Heart left ventricle (tissue), 13 donors: ENCODE measurements at regions not wholly inside any gene's neighbourhood (a gene's known extent, or its start where the extent isn't known, plus 50 kb on each side); places are given as distances from the start of the nearest gene placed in this dataset.

ENCODE experiments used
- CTCF ChIP-seq, 12 donors: fragments of 200-600 bp; sonication (generic) in 4 of 12; IDR thresholded peaks; one replicate each; pipeline versions ENCODE4 v1.5.0 to v1.8.0; 2018 to 2022; ENCODE audit warnings: antibody characterized with exemption in 12 of 12, mild to moderate bottlenecking in 5 of 12
- POLR2A ChIP-seq, 2 donors: fragments of 450-650 bp; IDR thresholded peaks; one replicate each; pipeline ENCODE4 v1.6.1; 2017; ENCODE audit warnings: antibody characterized with exemption in 2 of 2, mild to moderate bottlenecking in 2 of 2, moderate library complexity in 2 of 2
- donor health status: ischemic (EF 13 %, LVEDD 7.1; RV severe dilation, severe dysfunction).
- donor health status: DM: no; HTN: yes; CAD: no.
- donor health status: DM: no; HTN: no; CAD: no.
- donor health status: ischemic (EF 25% LVEDD 6.9; RV normal size, moderate dysfunction).
- donor health status: ischemic (EF 25% LVEDD 5.7; RV mildly dilated, moderate dysfunction).
- donor health status: ischemic (EF 35%, LVEDD 5.7; RV mildly dilated, moderate dysfunction).
- donor health status: nonischemic (EF 11% LVEDD 7.7; RV severe dilation, severe dysfunction).
- donor health status: DM: yes; HTN: yes; CAD: no.
- donor health status: PGD.
- donor health status: ischemic (EF 29% LVEDD 5.4; RV normal size, mild dysfunction).
- donor health status: nonischemic (EF 23%, LVEDD 6.1; RV moderate dilation, normal function).

- no peak for TF ChIP-seq CTCF (IDR thresholded peaks at IDR 0.05)
- no peak for TF ChIP-seq POLR2A (IDR thresholded peaks at IDR 0.05)
These were observed 465.2 kb downstream of the LRRC70 start for GRCh38 chr5:63043792-63044191.
